ENCODE measurements at regions not wholly inside any gene's neighbourhood (a gene's known extent, or its start where the extent isn't known, plus 50 kb on each side); places are given as distances from the start of the nearest gene placed in this dataset.

DNA sequence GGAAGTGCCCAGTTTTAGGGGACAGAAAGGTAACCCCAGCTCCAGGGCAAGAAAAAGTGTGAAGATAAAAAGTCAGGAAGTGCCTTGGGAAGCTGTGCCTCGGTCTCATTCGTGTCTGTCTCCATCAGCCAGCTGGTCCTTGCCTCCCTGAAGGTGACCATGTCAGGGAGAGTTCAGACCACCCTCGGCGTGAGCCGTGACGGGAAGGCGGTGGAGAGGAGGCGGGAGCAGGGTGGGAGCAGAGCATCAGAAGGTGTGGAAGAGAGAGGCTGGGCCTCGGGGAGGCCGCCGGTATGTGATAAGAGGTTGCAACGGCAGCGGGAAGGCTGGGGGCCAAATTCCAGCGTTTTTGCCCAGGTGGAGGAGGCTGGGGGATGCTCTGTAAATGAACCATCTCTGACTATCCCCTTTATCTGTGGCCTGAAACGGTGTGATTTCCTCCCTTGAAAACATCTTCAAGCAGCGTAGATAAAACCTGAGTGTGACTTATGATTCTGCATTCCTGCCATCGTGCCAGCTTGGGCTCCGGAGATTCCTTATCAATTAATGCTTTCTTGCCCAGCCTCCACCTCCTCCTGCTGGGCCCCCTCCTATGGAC, 251.8 kb downstream of the IRF8 start:
- no peak for DNase-seq (ENCODE audit: low read depth in 2 of 2)

DNA sequence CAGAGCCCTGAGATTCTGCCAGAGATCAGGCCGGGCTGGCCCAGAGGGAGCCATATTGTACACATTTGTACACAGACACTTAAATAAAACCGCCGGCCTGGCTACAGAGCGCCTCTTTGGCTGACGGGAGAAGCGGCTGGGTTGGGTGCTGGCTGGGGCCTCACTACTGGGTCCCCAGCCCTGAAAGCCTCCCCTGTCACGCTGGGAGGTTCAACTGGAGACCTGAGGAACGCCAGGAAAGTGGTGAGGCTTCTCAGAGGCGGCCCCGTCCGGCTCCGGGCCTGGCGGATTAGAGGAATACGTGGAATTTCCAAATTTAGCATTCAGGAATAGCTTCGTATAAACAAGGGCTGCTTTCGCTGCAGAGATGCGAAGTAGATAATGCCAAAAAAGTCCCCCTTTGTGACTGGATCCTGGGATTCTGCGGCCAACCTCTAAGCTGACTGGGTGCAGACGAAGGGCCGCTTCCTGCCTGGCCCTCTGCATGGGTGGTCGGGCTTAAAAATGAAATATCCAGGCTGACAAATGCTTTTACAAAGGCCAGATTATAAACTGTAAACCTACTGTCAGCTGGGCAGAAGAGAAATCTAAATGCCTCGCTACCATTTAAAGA, 252.4 kb downstream of the IRF8 start:
- DNase-seq (ENCODE audit: low read depth in 2 of 2): no peak

GRCh38 chr16:86156155-86156554, 257.2 kb downstream of the IRF8 start:
- no peak for DNase-seq (ENCODE audit: low read depth in 2 of 2)

DNA sequence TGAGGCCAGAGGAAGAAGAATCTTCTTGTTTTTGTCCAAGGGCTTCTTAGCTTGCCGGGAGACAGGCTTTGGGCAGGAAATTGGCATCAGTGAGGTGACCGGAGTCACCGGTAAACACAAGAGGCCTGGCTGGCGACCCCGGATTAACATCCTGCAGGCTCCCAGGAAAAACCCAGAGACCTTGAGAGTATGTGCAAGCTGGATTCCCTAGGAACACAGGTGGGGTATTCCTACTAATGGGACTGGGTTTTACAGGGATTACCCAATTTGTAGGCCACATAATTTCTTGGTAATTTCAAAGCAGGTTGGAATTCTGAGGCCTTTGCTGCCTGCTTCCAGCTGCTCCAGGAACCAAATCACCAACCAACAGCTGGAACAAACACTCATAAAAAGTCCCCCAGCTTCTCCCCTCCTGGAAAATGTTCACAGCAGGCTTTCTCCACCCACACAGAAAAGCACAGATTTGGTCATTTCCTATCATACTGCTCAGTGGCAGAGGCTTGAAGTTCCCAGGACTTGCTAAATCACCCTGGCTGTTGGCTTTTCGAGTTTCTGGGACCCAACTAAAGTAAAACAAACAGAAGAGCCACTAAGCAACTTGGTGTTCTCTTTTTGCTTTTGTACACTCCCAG, 258.8 kb downstream of the IRF8 start:
- no peak for DNase-seq (ENCODE audit: low read depth in 2 of 2)

- DNase-seq (ENCODE audit: low read depth in 2 of 2): no peak
These were observed 259.9 kb downstream of the IRF8 start for GRCh38 chr16:86158688-86159360.

DNA sequence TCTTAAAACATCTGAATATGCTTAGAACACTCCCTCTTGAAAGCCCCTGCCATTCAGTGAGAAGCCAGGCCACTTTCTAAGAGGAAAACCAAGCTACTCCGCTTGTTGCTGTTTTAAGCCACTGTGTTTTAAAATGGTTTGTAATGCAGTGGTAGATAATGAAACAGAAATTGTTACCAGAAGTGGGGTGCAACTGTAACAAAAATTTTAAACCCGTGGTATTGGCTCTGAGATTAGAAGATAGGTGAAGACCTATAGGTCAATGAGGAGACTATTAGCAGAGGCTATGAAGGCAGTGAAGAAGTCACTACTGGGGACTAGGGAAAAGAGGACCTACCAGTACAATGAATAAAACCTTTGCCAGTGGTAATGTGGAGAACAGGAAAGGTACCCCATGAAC, 266.5 kb downstream of the IRF8 start:
- DNase-seq (ENCODE audit: low read depth in 2 of 2): no peak

DNA sequence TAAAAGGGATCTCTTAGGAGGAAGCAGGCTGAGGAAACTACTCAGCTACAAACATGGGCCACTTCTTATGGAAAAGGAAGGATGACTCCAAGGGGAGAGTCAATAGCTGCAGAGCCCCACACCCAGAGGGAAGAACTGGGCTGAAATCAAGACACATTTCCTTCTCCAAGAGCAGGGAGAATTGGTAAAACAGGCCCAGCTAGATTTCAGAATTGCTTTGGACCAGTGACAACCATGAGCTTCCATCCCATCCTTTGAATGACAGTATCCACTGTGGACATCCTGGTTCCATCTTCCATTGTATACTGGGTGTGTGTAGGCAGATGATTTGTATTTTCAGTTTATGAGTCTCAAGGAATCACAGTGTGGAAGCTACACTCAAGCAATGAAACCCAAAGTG, 267.5 kb downstream of the IRF8 start:
- DNase-seq (ENCODE audit: low read depth in 2 of 2): no peak

DNA sequence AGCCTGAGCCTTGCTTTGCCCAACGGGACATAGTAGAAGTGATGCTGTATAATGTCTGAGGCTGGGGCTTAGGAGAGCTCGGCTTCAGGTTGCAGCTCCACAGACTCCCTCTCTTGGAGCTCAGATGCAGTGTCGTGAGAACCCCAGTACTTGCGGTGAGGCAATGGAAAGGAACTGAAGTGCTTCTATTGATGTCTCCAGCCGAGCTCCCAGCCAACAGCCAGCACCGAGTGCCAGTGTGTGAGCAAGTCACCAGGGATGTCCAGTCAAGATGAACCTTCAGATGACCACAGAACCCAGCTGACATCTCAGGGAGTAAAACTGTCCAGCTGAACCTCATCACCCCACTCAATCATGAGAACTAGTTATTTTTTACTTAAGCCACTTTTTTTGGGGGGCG, 268.1 kb downstream of the IRF8 start:
- no peak for DNase-seq (ENCODE audit: low read depth in 2 of 2)

- no peak for DNase-seq (ENCODE audit: low read depth in 2 of 2)
These were observed 271.8 kb downstream of the IRF8 start for GRCh38 chr16:86170720-86171119.

- DNase-seq (ENCODE audit: low read depth in 2 of 2): no peak
These were observed 272.4 kb downstream of the IRF8 start for GRCh38 chr16:86171329-86171728.

- DNase-seq (ENCODE audit: low read depth in 2 of 2): no peak
These were observed 276.9 kb downstream of the IRF8 start for GRCh38 chr16:86175816-86176215.

DNA sequence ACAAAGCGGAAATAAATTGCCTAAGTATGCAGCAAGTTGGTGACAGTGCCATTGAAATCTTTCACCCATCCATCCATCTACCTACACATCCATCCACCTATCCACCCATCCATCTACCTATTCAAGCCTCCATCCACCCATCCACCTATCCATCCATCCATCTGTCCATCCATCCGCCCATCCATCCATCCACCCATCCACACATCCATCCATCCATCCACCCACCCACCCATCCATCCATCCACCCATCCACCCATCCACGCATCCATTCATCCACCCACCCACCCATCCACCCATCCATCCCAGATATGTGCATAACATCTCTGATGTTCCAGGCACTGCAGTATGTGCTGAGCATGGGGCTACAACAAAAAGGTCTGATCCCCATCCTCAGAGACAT, 277.5 kb downstream of the IRF8 start:
- no peak for DNase-seq (ENCODE audit: low read depth in 2 of 2)

GRCh38 chr16:86180244-86180643, 281.3 kb downstream of the IRF8 start:
- no peak for DNase-seq (ENCODE audit: low read depth in 2 of 2)

- no peak for DNase-seq (ENCODE audit: low read depth in 2 of 2)
These were observed 281.8 kb downstream of the IRF8 start for GRCh38 chr16:86180780-86181179.

GRCh38 chr16:86181526-86181925, 282.6 kb downstream of the IRF8 start:
- no peak for DNase-seq (ENCODE audit: low read depth in 2 of 2)

DNA sequence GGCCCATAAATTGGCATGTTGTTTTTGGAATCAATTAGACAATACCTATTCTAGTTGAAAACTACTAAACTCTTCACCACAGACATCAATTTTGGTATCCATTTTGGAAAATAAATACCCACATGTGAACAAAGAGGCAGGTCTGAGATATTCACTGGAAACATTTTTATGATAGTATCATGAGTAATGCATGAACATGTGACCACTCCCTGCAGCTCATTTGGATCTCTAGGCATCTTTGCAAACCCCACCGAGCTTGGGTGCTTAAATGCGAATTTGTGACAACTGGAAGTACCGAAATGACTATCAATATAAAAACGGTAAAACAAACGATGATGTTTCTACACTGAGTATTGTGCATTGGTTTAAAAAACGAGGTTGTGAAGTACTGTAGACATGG, 285.2 kb downstream of the IRF8 start:
- no peak for DNase-seq (ENCODE audit: low read depth in 2 of 2)

DNA sequence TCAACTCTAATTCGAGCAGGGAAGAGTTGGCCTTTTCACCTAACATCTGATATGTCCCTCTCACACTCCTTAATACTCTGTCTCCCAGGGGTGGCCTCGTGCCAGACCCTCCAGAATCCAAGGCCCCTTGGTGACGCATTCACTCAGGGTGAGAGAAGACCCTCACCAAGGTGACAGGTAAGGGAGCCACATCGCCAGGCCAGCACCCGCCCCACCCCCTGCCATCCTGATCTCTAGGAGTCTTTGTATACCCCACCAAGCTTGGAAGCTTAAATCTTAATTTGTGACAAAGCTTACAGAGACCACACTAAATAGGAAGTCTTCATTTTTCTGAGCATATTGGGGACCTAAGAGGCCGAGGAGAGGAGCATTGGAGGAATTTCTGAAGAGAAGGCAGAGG, 286.1 kb downstream of the IRF8 start:
- no peak for DNase-seq (ENCODE audit: low read depth in 2 of 2)

- no peak for DNase-seq (ENCODE audit: low read depth in 2 of 2)
These were observed 287.4 kb downstream of the IRF8 start for GRCh38 chr16:86186313-86186712.

DNA sequence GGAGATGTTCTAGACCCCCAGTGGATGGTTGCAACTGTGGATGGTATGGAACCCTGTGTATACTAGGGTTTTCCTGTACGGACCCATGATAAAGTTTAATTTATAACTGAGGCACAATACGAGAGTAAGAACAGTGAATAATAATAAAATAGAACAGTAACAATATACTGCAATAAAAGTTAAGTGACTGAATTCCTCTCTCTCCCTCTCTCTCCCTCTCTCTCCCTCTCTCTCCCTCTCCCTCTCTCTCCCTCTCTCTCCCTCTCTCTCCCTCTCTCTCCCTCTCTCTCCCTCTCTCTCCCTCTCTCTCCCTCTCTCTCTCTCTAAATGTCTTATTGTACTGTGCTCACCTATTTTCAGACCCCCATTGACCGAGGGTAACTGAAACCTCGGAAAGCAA, 291.0 kb downstream of the IRF8 start:
- DNase-seq (ENCODE audit: low read depth in 2 of 2): no peak

DNA sequence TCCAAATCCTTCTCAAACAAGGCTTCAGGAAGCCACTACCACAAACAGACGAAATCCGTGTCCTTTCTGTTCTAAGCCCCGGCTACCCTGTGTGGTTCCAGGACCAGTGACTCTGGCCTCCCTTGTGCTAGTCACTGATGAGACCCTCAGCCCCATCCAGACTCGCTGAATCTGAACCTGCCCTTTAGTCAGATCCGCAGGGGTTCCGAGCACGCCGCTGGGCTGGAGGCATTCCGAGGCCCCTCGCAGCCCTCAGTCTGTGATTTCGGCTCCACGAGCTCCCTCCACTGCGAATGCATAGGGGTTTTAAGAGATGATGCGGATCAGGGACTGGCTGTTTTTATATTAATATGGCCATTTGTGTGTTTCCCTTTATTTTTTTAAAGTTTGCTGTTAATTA, 292.7 kb downstream of the IRF8 start:
- no peak for DNase-seq (ENCODE audit: low read depth in 2 of 2)

DNA sequence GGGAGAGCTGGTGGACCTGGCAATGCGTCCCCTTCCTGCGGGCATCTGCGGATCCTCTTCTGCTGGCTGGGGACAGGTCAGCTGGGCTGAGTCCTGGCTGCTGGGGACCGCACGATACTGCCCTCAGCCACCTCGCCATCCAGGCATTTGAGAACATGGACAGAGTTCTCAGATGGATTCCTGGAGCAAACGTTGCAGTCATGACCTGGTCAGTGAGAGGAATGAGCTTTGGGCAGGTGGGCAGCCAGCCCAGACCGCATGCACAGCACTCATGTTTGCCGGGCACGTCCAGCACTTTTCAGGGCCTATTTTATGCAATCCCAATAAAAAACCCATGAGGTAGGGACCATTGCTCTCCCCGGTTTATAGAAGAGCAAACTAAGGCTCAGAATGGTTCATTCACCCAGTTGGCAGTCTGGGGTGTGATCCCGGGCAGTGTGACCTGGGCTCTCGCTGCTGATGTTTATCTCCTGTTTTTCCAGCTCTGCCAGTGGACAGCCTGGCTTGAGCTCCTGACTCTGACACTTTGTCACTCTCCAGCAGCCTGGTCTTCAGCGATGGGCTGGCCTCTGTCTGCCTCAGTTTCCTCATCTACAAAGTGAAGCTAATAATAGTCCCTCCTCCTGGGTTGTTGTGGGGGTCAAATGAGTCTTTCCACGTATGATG, 294.7 kb downstream of the IRF8 start:
- no peak for DNase-seq (ENCODE audit: low read depth in 2 of 2)

GRCh38 chr16:86195863-86196630, 297.1 kb downstream of the IRF8 start:
- no peak for DNase-seq (ENCODE audit: low read depth in 2 of 2)

Data from stimulated activated CD8-positive, alpha-beta memory T cell treated with anti-CD3 and anti-CD28 coated beads, Interleukin-7, amount 100 ng/mL, for 1 hour (primary cell).